Esophagus muscularis mucosa (tissue), 4 donors: ENCODE measurements at regions not wholly inside any gene's neighbourhood (a gene's known extent, or its start where the extent isn't known, plus 50 kb on each side); places are given as distances from the start of the nearest gene placed in this dataset.

Experiments used
- EP300 ChIP-seq: sonication (generic); formaldehyde crosslinking; IDR thresholded peaks from one replicate; pipeline ENCODE4 v1.6.1; 2017; ENCODE audit warnings: antibody characterized with exemption
- POLR2A ChIP-seq: fragments of 450-650 bp; IDR thresholded peaks from one replicate; pipeline ENCODE4 v1.6.1; 2017; ENCODE audit warnings: antibody characterized with exemption, moderate library complexity, mild to moderate bottlenecking, low read depth
- POLR2AphosphoS5 ChIP-seq, 2 donors: sonication (generic); formaldehyde crosslinking; IDR thresholded peaks; one replicate each; pipeline ENCODE4 v1.6.1; 2017; ENCODE audit warnings: antibody characterized with exemption in 2 of 2
- TF ChIP-seq, protein P1 (sequence below), 3 experiments: fragments of 200-600 bp in 2 of 3; fragments of 450-650 bp in 1 of 3; sonication (generic) in 2 of 3; IDR thresholded peaks; one replicate each; pipeline ENCODE4 v1.5.1; 2017 to 2019; ENCODE audit warnings: antibody characterized with exemption in 3 of 3, mild to moderate bottlenecking in 2 of 3, moderate library complexity in 1 of 3

DNA sequence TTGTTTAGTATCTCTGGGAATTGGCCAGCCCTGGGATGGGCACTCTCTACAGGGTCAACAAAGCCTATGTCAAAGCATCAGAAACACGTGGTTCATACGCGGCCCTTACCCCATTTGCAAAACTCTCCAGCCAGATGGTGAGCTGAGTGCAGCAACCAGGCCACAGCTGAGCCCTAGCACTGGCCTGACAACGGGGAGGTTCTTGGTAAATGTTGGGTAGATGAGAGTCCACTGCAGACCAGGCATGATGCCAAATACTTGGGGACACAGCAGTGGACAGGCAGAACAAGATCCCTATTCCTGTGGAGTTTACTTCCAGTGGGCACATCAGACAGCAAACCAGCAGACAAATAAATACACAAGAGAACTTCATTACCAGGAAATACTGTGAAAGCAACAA lies 172.1 kb upstream of the SYT13 start:
- TF ChIP-seq, protein P1, sequence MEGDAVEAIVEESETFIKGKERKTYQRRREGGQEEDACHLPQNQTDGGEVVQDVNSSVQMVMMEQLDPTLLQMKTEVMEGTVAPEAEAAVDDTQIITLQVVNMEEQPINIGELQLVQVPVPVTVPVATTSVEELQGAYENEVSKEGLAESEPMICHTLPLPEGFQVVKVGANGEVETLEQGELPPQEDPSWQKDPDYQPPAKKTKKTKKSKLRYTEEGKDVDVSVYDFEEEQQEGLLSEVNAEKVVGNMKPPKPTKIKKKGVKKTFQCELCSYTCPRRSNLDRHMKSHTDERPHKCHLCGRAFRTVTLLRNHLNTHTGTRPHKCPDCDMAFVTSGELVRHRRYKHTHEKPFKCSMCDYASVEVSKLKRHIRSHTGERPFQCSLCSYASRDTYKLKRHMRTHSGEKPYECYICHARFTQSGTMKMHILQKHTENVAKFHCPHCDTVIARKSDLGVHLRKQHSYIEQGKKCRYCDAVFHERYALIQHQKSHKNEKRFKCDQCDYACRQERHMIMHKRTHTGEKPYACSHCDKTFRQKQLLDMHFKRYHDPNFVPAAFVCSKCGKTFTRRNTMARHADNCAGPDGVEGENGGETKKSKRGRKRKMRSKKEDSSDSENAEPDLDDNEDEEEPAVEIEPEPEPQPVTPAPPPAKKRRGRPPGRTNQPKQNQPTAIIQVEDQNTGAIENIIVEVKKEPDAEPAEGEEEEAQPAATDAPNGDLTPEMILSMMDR (IDR thresholded peaks at IDR 0.05), result no peak
- TF ChIP-seq POLR2A (no peak), POLR2AphosphoS5 (IDR thresholded peaks at IDR 0.05) (no peak), EP300 (no peak)
